ENCODE measurements at regions not wholly inside any gene's neighbourhood (a gene's known extent, or its start where the extent isn't known, plus 50 kb on each side); places are given as distances from the start of the nearest gene placed in this dataset. TPM values are rescaled to one million over a fixed set of nuclear protein-coding genes. Genes with fewer than 3 reads are reported as not detected.

GRCh38 chr2:212596688-212597087, 58.1 kb upstream of the ERBB4 start:
- intact Hi-C loops (cut with micrococcal nuclease; ENCODE audit: unreplicated experiment), result loop anchor here (5.0 kb wide), 2 partner anchors 71 to 171 kb away; no protein-coding TSS in a partner anchor
- H3K27ac Mint-ChIP-seq (ENCODE audit: unreplicated experiment), result no peak overlapping the region
- no peaks in the 10 kb centered on the region for H3K36me3 Mint-ChIP-seq (ENCODE audit: insufficient read depth, unreplicated experiment)
- H3K4me1 Mint-ChIP-seq (ENCODE audit: low read depth, unreplicated experiment), result peaks cover 7% of the 10 kb centered on the region
- BruUV-seq (replicated peaks), result no TSS peak
- DNase-seq, result no peak
- no peaks in the 10 kb centered on the region for H3K27me3 Mint-ChIP-seq (ENCODE audit: unreplicated experiment)
- H3K9me3 Mint-ChIP-seq (ENCODE audit: low read depth, unreplicated experiment), result no peaks in the 10 kb centered on the region
- CTCF ChIA-PET, result no interaction called here
- H3K4me3 Mint-ChIP-seq (ENCODE audit: low read depth, unreplicated experiment), result no peak overlapping the region
- TF ChIP-seq, protein P1, sequence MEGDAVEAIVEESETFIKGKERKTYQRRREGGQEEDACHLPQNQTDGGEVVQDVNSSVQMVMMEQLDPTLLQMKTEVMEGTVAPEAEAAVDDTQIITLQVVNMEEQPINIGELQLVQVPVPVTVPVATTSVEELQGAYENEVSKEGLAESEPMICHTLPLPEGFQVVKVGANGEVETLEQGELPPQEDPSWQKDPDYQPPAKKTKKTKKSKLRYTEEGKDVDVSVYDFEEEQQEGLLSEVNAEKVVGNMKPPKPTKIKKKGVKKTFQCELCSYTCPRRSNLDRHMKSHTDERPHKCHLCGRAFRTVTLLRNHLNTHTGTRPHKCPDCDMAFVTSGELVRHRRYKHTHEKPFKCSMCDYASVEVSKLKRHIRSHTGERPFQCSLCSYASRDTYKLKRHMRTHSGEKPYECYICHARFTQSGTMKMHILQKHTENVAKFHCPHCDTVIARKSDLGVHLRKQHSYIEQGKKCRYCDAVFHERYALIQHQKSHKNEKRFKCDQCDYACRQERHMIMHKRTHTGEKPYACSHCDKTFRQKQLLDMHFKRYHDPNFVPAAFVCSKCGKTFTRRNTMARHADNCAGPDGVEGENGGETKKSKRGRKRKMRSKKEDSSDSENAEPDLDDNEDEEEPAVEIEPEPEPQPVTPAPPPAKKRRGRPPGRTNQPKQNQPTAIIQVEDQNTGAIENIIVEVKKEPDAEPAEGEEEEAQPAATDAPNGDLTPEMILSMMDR (IDR thresholded peaks at IDR 0.05; ENCODE audit: unreplicated experiment), result no peak

DNA sequence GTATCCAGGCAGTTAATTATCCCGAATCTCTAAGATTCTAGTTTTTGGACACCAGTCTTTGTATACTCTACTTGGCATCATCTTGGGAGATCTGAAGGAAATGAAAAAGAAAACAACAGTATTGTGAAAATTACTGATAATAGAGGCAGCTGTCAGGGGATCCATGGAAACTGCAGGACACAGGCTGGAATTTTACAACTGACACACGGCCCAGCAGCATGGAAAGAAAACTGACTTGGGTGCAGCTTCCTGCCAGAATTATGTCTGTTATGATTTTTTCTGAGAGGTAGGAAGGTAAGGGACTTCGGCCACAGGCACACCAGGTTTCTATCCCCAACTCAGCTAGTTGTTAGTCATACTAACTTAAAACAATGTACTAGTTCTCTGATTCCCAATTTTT, 57.7 kb upstream of the ERBB4 start:
- TF ChIP-seq, protein P1 (IDR thresholded peaks at IDR 0.05; ENCODE audit: unreplicated experiment), result no peak
- intact Hi-C loops (cut with micrococcal nuclease; ENCODE audit: unreplicated experiment), result loop anchor here (5.0 kb wide), 2 partner anchors 71 to 171 kb away; no protein-coding TSS in a partner anchor
- no peak for DNase-seq
- no peaks in the 10 kb centered on the region for H3K9me3 Mint-ChIP-seq (ENCODE audit: low read depth, unreplicated experiment)
- H3K27me3 Mint-ChIP-seq (ENCODE audit: unreplicated experiment), result no peaks in the 10 kb centered on the region
- no peak overlapping the region for H3K4me3 Mint-ChIP-seq (ENCODE audit: low read depth, unreplicated experiment)
- H3K36me3 Mint-ChIP-seq (ENCODE audit: insufficient read depth, unreplicated experiment), result no peaks in the 10 kb centered on the region
- no TSS peak for BruUV-seq (replicated peaks)
- CTCF ChIA-PET, result interaction anchor here (0.6 kb wide), 1 partner anchor 1489 kb away, joined by 3 read pairs; no protein-coding TSS in a partner anchor
- H3K27ac Mint-ChIP-seq (ENCODE audit: unreplicated experiment), result no peak overlapping the region
- peaks cover 7% of the 10 kb centered on the region for H3K4me1 Mint-ChIP-seq (ENCODE audit: low read depth, unreplicated experiment)

- intact Hi-C loops (cut with micrococcal nuclease; ENCODE audit: unreplicated experiment), result loop anchor here (2.0 to 5.0 kb wide), 3 partner anchors 72 to 558 kb away; no protein-coding TSS in a partner anchor
Measured at GRCh38 chr2:212595036-212595654, 56.5 kb upstream of the ERBB4 start.

GRCh38 chr2:212592695-212593094, 54.1 kb upstream of the ERBB4 start:
- no peak overlapping the region for H3K4me3 Mint-ChIP-seq (ENCODE audit: low read depth, unreplicated experiment)
- H3K27me3 Mint-ChIP-seq (ENCODE audit: unreplicated experiment), result no peaks in the 10 kb centered on the region
- no peaks in the 10 kb centered on the region for H3K9me3 Mint-ChIP-seq (ENCODE audit: low read depth, unreplicated experiment)
- intact Hi-C loops (cut with micrococcal nuclease; ENCODE audit: unreplicated experiment), result no loop called here
- CTCF ChIA-PET, result no interaction called here
- no peaks in the 10 kb centered on the region for H3K4me1 Mint-ChIP-seq (ENCODE audit: low read depth, unreplicated experiment)
- DNase-seq, result no peak
- no peak overlapping the region for H3K27ac Mint-ChIP-seq (ENCODE audit: unreplicated experiment)
- no peaks in the 10 kb centered on the region for H3K36me3 Mint-ChIP-seq (ENCODE audit: insufficient read depth, unreplicated experiment)
- no TSS peak for BruUV-seq (replicated peaks)
- TF ChIP-seq, protein P1 (IDR thresholded peaks at IDR 0.05; ENCODE audit: unreplicated experiment), result no peak

More at GRCh38 chr2:212595036-212595654, 56.5 kb upstream of the ERBB4 start:
- CTCF ChIA-PET, result no interaction called here
- Mint-ChIP-seq H3K4me1 (ENCODE audit: low read depth, unreplicated experiment) (peaks cover 1% of the 10 kb centered on the region), H3K9me3 (ENCODE audit: low read depth, unreplicated experiment) (no peaks in the 10 kb centered on the region), H3K4me3 (ENCODE audit: low read depth, unreplicated experiment) (no peak overlapping the region), H3K27ac (ENCODE audit: unreplicated experiment) (no peak overlapping the region), H3K27me3 (ENCODE audit: unreplicated experiment) (no peaks in the 10 kb centered on the region), H3K36me3 (ENCODE audit: insufficient read depth, unreplicated experiment) (no peaks in the 10 kb centered on the region)
- no peak for DNase-seq
- TF ChIP-seq, protein P1 (IDR thresholded peaks at IDR 0.05; ENCODE audit: unreplicated experiment), result peak; percentile 31
- BruUV-seq (replicated peaks), result no TSS peak

Small RNAs in the stretch of these regions (microRNA-seq; reads per million reads assigned to microRNA genes)
- gene MIR4776-1, result not detected
- not detected for gene MIR4776-2

All from Calu3 (cell line).